ENCODE measurements at regions not wholly inside any gene's neighbourhood (a gene's known extent, or its start where the extent isn't known, plus 50 kb on each side); places are given as distances from the start of the nearest gene placed in this dataset.
"Not testable (repeated sequence)": the region's sequence is repeated elsewhere in the genome, so short reads cannot be mapped to it uniquely, and the experiment has no call there.

GRCh38 chr18:73590950-73591349 is 556.7 kb downstream of the FBXO15 start:
- in situ Hi-C loops (cut with HindIII; ENCODE audit: low sequenced_read_pairs), result no loop called here

- in situ Hi-C loops (cut with HindIII; ENCODE audit: low sequenced_read_pairs), result no loop called here
These were observed 567.9 kb downstream of the FBXO15 start for GRCh38 chr18:73579698-73580097.

DNA sequence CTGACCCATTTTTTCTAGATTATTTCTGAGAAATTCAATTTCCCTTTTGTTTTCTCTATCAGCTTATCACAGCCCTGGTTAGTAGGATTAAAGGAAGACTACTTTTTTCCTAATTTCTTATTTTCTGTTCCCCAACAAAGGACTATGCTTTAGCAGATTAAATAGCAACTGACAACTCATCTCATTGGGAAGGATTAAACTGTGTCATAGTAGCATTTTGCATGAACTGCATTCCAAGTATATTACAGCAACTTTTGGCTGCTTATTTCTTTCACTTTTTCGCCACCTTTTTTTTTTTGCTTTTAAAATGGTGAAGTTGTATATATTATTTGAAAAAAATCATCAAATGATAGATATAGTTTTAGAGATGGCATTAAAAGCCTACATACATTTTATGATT is 570.3 kb downstream of the FBXO15 start:
- in situ Hi-C loops (cut with HindIII; ENCODE audit: low sequenced_read_pairs), result no loop called here

- in situ Hi-C loops (cut with HindIII; ENCODE audit: low sequenced_read_pairs), result no loop called here
These were observed 583.6 kb downstream of the FBXO15 start for GRCh38 chr18:73563901-73564472.

GRCh38 chr18:73563345-73563744 is 584.3 kb downstream of the FBXO15 start:
- in situ Hi-C loops (cut with HindIII; ENCODE audit: low sequenced_read_pairs), result no loop called here

DNA sequence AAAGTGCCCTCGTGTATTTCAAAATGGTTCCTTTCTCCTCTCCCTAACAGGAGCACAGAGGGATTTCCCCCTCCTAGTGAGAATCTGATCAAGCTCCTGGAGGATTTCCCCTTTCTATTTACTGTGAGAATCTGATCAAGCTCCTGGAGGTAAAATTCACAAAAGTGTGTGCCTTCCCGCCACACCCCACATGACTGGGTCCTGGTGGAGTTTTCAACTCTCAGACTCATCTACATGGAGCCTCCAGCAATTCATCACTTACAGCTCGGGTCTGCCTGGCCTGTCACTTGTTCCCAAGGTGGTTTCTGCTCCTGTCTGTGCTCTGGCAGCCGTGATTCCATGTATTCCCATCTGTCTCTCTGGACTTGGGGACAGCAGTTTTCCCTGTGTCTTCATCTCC is 590.7 kb downstream of the FBXO15 start:
- in situ Hi-C loops (cut with HindIII; ENCODE audit: low sequenced_read_pairs), result no loop called here

- in situ Hi-C loops (cut with HindIII; ENCODE audit: low sequenced_read_pairs), result no loop called here
These were observed 595.5 kb downstream of the FBXO15 start for GRCh38 chr18:73552171-73552570.

- in situ Hi-C loops (cut with HindIII; ENCODE audit: low sequenced_read_pairs), result no loop called here
These were observed 596.4 kb downstream of the FBXO15 start for GRCh38 chr18:73551211-73551610.

DNA sequence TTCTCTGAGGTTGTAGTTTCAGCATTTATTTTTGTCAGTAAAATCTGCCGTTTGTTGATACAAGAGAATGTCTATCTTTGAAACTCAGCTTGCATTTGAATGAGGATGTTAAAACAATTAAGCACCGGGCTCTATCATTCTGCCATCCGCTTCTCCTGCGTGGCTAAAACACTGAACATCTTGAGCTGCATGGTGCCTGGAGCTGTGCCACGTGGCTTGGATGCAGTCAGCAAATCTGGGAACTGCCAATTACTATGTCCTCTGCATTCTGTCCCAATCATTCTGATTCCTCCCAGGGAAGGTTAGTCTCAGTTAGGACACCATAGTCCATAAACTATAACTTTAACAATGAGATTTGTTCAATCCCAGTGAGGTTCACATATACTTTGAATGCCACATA is 598.4 kb downstream of the FBXO15 start:
- in situ Hi-C loops (cut with HindIII; ENCODE audit: low sequenced_read_pairs), result no loop called here

DNA sequence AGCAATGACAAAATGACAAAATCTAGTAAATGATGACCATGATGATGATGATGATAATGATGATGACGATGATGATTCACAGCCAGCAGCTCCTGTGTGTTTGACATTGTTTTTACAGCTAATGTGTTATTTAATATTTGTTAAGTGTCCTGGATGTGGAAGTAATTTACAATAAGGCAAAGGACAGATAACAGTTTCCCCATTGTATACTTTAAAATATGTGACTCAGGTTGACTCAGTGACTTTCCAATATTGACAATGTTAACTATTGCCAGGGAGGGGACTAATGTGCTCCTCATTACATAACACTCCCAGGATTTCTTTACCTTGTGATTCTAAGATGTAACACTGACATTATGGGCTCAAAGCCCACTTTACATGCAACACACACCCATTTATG is 602.2 kb downstream of the FBXO15 start:
- in situ Hi-C loops (cut with HindIII; ENCODE audit: low sequenced_read_pairs), result no loop called here

GRCh38 chr18:73544617-73545016 is 603.0 kb downstream of the FBXO15 start:
- in situ Hi-C loops (cut with HindIII; ENCODE audit: low sequenced_read_pairs), result no loop called here

GRCh38 chr18:73544032-73544431 is 603.6 kb downstream of the FBXO15 start:
- in situ Hi-C loops (cut with HindIII; ENCODE audit: low sequenced_read_pairs), result no loop called here

GRCh38 chr18:73535990-73536389 is 611.6 kb downstream of the FBXO15 start:
- in situ Hi-C loops (cut with HindIII; ENCODE audit: low sequenced_read_pairs), result no loop called here

DNA sequence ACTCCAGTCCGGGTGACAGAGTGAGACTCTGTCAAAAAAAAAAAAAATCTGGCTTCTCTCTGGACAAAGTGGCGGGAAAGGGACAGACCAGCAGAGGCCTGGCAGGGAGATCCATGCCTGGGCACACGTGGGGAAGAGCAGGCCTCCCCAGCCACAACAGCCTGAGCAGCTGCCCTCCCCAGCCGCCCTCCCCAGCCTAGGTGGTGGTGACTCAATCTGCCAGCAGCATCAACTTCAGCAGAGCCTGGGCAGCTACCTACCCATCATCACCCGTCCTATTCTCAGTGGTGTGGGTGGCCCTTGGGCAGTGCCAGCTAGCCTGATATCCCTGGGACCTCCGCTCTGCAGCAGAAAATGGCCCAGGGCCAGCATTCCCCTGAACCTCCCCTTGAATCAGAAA is 612.4 kb downstream of the FBXO15 start:
- in situ Hi-C loops (cut with HindIII; ENCODE audit: low sequenced_read_pairs), result no loop called here

GRCh38 chr18:73531601-73532000 is 616.0 kb downstream of the FBXO15 start:
- in situ Hi-C loops (cut with HindIII; ENCODE audit: low sequenced_read_pairs), result no loop called here

GRCh38 chr18:73528066-73528465 is 619.6 kb downstream of the FBXO15 start:
- in situ Hi-C loops (cut with HindIII; ENCODE audit: low sequenced_read_pairs), result no loop called here

DNA sequence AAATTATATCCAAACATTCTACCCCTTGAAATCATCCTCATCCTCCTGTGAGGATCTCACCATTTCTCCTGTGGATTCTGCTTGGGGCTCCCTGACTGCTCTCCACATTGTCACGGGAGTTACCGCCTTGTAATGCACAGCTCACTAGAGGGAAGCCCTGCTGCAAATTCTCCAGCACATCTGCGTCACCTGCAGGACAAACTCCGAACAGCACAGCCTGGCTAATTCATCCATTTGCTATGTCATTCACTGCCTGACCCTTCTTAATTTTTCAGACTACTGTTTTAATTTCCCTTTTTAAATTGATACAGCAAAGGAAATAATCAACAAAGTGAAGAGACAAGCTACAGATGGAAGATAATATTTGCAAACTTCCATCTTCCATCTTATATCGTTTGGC is 627.4 kb downstream of the FBXO15 start:
- in situ Hi-C loops (cut with HindIII; ENCODE audit: low sequenced_read_pairs), result no loop called here

DNA sequence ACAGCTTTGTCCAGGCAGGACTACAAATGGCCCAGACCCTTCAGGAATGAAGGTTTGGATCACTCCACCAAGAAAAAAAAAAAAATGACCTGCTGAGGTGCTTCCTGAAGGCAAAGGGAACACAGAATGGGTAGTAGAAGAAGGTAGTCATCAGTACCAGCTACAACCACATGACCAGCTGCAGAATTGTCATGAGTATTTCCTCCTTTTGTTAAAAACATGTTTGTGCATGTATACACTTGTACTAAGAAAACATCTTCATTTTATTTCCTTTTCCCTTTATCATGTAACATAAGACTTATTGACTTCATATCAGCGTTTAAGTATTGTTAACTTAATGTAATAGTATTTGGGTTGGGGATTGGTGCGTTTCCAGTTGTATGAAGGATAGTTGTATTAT is 631.6 kb downstream of the FBXO15 start:
- in situ Hi-C loops (cut with HindIII; ENCODE audit: low sequenced_read_pairs), result not testable (repeated sequence)

DNA sequence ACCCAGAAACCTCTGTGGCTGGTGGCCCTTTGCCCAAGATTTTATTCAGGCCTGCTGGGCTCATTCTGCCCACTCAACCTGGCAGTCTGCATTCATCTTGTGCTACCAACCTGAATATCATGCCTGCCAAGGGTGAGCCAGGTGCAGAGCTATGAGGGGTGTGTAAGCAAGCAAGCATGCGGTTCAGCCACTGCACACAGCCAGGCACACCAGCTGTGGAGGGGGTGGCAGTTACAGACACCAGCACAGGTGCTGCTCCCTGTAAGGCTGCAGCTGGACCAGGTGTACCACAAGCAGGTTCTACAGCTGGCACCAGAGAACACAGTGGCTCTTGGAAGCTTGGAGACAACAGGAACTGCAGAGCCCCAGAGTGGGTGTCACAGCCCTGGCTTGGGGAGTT is 633.2 kb downstream of the FBXO15 start:
- in situ Hi-C loops (cut with HindIII; ENCODE audit: low sequenced_read_pairs), result no loop called here

- in situ Hi-C loops (cut with HindIII; ENCODE audit: low sequenced_read_pairs), result no loop called here
These were observed 635.7 kb downstream of the FBXO15 start for GRCh38 chr18:73511771-73512503.

- in situ Hi-C loops (cut with HindIII; ENCODE audit: low sequenced_read_pairs), result no loop called here
These were observed 638.2 kb downstream of the FBXO15 start for GRCh38 chr18:73509460-73509859.

DNA sequence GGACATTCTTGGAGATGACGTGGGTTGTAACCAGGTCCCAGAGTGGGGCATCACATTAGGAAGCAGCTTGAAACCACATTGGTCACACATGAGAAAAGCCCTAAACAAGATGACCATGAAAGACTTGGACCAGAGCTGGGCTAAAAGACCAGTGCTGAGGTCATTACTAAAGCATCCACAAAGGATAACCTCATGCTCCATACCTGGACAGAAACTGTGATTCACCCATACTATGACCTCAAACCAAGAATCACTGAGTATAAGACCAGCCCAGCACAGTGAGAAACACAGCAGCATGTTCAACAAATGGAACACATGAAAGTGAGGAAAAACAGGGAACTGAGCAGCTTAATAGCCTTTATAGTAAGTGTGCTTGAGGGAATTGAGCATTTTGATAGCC is 635.5 kb upstream of the NETO1 start:
- in situ Hi-C loops (cut with HindIII; ENCODE audit: low sequenced_read_pairs), result no loop called here

DNA sequence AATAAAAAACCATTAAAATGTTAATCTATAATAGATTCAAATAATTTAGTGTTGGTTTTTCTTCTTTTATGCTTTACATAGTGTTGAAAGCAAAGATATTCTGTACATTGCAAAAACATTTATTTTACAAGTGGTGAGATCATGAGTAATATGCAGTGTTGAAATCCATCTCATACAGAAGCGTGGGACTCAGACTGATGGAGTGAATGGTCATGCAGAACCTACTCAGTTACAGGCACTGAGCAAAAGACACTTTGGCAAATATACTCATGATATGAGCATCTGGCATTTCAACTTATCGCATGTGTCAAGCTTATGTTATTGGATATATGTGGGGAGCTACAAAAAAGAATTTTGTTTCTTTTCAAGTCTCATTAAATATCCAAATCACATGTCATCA is 620.2 kb upstream of the NETO1 start:
- in situ Hi-C loops (cut with HindIII; ENCODE audit: low sequenced_read_pairs), result no loop called here
